ENCODE measurements at regions not wholly inside any gene's neighbourhood (a gene's known extent, or its start where the extent isn't known, plus 50 kb on each side); places are given as distances from the start of the nearest gene placed in this dataset.

DNA sequence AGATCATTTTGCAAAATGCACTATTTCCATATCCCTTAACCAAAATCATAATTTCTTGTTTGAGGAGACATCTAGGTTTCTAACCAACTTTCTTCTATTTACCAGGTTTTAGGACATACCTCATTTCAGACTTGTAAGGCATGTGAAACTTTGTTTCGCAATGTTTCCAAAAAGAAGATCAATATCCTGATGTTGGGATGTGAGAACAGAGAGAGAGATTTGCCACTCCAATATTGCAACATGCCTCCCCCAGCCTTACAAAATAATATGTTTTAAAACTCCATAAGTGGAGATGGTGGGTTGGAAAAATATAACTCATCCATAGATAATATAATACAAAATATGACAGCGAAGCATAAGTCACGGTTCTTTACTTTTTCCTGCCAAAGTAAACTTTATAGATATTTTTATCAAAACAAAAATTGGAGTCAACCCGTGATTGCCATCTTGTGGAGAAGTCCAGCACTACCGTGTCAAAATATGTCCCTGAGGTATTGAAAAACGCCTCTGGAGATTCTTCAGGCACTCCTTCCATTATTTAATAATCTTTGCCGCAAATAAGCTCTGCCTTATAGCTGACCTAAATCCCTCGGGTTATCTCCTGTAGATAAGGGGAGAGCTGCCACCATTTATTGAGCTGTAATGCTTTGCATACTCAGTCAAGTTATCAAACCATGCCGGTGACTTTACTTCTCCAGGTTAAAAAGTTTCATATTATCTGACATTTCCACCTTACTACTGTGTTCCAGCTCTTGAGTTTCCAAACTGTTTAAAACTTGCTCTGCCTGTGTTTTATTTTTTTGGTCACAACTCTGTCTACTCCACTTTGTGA is 534.2 kb downstream of the HACE1 start:
- DNase-seq (ENCODE audit: low spot score in 2 of 2) (no peak), ATAC-seq (no peak)
- Mint-ChIP-seq H3K27ac (no peak overlapping the region), H3K36me3 (no peaks in the 10 kb centered on the region), H3K9me3 (no peaks in the 10 kb centered on the region), H3K4me1 (no peaks in the 10 kb centered on the region), H3K4me3 (no peak overlapping the region)

DNA sequence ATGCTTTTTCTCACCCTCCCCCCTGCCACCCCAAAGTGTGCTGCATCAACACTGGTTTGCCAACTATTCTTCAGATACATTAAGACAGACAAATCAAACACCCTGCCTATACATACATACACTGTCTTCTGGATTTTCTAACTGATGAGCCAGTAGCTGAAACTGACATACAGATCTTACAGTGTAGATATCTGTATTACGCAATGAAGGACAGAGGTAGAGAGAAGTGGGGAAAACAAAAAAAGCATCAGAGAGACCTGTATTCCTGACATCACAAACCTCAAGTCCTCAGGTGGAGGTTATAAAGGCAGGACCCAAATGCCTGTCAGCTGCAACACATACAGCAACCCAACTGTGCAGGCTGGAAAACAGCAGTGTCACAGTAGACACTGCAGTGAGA is 535.4 kb downstream of the HACE1 start:
- no peak for ATAC-seq
- H3K9me3 Mint-ChIP-seq: no peaks in the 10 kb centered on the region

DNA sequence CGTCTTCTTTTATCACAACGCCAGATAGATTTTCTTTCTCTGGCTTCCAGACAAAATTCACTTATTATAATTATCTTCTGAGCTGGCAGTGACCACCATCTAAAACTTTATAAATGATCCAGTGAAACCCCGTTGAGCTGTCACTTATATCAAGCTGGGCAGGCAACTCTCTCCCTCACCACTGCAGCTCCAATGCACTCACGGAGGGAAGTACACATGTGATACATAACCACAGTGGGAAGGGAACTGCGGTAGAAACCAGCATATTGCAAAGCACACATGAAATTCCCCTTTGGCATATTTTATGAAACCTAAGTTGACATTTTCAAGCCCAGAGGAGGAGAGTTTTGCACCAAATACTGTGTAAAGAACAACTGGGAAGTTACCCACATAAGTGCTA is 536.9 kb downstream of the HACE1 start:
- Mint-ChIP-seq H3K4me1 (no peaks in the 10 kb centered on the region), H3K4me3 (no peak overlapping the region), H3K36me3 (no peaks in the 10 kb centered on the region), H3K9me3 (no peaks in the 10 kb centered on the region), H3K27ac (no peak overlapping the region)
- DNase-seq (ENCODE audit: low spot score in 2 of 2): no peak
- no peak for ATAC-seq

More for the DNA sequence above, 535.4 kb downstream of the HACE1 start:
- H3K4me3 Mint-ChIP-seq: no peak overlapping the region
- no peaks in the 10 kb centered on the region for H3K36me3 Mint-ChIP-seq
- no peaks in the 10 kb centered on the region for H3K4me1 Mint-ChIP-seq
- no peak overlapping the region for H3K27ac Mint-ChIP-seq
- no peak for DNase-seq (ENCODE audit: low spot score in 2 of 2)

DNA sequence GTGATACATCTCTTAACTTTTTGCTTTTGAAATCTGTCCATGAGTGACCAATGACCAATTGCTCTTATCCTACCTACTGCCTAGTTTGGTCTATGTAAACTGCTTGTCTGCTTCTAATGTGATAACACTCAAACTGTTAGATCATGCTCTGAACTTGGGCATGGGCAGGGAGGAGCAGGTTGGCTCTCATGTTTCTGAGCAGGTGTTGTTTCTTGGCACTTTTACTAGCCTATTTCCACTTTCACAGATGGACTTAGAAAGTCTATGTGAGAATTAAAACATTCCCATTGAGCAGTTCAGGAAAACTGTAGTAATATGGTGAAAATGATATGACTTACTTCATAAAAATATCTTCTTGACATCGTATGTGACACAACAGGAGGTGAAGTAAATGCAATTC is 538.4 kb downstream of the HACE1 start:
- Mint-ChIP-seq H3K4me1 (no peaks in the 10 kb centered on the region), H3K36me3 (no peaks in the 10 kb centered on the region), H3K9me3 (no peaks in the 10 kb centered on the region), H3K4me3 (no peak overlapping the region), H3K27ac (no peak overlapping the region)
- ATAC-seq (no peak), DNase-seq (ENCODE audit: low spot score in 2 of 2) (no peak)

DNA sequence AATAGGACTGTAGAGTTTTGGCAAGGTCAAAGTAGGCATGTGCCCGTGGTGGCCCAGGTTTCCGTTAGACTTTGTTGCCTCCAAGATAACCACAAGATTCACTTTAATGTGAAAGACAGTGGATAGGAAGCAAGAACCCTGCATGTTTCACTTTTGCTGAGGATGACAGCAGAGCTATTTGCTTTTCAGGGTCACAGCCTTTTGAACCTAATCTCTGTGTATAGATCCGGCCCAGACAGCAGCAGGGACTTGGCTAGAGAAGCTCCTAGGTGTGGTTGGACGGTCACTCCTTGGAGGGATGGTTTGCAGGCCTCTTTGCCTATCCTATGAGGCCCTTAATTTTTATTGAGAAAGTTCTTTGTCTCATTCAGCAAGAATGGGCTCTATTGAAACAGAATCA is 538.8 kb downstream of the HACE1 start:
- no peak for DNase-seq (ENCODE audit: low spot score in 2 of 2)
- no peaks in the 10 kb centered on the region for H3K36me3 Mint-ChIP-seq
- H3K27ac Mint-ChIP-seq: no peak overlapping the region
- H3K4me1 Mint-ChIP-seq: no peaks in the 10 kb centered on the region
- ATAC-seq: no peak
- H3K4me3 Mint-ChIP-seq: no peak overlapping the region
- H3K9me3 Mint-ChIP-seq: no peaks in the 10 kb centered on the region

DNA sequence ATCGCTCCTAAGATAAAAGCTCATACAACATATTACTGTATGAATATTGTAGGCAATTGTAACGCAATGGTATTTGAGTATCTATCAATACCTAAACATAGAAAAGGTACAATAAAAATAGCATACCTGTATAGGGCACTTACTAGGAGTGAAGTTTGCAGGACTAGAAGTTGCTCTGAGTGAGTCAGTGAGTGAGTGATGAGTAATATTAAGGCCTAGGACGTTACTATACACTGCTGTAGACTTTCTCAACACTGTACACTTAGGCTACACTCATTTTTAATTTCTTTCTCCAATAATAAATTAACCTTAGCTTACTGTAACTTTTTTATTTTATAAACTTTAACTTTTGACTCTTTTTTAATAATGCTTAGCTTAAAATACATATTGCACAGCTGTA is 546.9 kb downstream of the HACE1 start:
- H3K9me3 Mint-ChIP-seq: no peaks in the 10 kb centered on the region
- H3K4me3 Mint-ChIP-seq: no peak overlapping the region

DNA sequence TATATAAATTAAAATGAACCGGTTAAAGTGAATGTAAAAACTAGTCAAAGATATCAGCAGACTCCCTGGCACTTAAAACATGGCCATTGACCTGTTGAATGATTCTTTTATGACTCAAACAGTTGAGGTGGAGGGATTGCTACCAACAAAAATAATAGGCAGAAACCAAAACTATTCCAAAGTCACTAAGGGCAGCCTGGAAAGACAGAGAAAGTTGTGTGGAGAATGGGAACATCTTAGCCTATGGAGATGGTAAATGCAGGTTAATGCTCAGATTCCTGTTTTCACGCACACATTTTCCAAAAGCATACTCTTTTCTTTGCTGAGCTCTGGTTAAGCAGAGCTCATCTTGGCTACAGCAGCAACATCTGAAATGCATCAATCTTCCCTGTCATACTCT is 553.5 kb downstream of the HACE1 start:
- Mint-ChIP-seq H3K4me3 (no peak overlapping the region), H3K9me3 (no peaks in the 10 kb centered on the region), H3K27ac (no peak overlapping the region), H3K36me3 (no peaks in the 10 kb centered on the region), H3K4me1 (no peaks in the 10 kb centered on the region)
- DNase-seq (ENCODE audit: low spot score in 2 of 2) (no peak), ATAC-seq (no peak)

More for the DNA sequence above, 546.9 kb downstream of the HACE1 start:
- DNase-seq (ENCODE audit: low spot score in 2 of 2) (no peak), ATAC-seq (no peak)
- no peaks in the 10 kb centered on the region for H3K36me3 Mint-ChIP-seq
- no peaks in the 10 kb centered on the region for H3K4me1 Mint-ChIP-seq
- no peak overlapping the region for H3K27ac Mint-ChIP-seq

DNA sequence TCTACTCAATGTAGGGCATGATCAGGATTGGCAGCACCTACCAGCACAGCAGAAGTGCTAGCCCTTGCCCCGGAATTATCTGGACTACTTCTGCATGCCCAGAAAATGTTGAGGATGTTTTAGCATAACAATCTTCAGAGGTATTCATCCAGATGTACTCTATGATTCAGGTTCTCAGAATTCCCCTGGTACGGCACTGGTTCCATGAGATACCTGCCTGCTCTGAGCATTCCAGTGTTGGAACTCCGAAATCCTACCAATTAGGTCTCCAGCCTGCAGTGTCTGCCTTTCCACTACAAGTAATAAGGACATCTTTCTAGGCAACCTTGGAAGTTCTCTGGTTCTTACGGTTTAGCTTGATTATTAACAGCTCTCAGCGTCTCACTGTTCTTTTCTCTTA is 554.5 kb downstream of the HACE1 start:
- Mint-ChIP-seq H3K4me1 (no peaks in the 10 kb centered on the region), H3K27ac (no peak overlapping the region), H3K4me3 (no peak overlapping the region), H3K9me3 (no peaks in the 10 kb centered on the region), H3K36me3 (no peaks in the 10 kb centered on the region)
- DNase-seq (ENCODE audit: low spot score in 2 of 2): no peak
- ATAC-seq: no peak

DNA sequence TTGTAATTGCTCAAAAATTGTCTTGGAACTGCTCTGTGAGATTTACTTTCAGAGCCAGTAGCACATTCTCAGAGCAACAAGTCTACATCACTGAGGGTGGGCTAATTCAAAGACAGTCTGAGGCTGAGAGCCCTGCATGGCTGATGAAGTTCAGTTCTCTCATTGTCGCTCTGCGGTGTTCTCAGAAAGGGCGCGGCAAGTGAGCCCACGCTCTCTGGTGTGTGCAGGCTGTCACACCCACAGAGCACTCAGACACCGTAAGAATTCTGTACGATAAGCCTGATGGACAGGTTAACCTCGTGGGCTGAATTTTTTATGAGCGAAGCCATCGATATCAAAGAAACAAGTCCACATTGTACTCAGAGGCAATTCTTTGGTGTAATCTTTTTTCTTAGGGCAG is 557.8 kb downstream of the HACE1 start:
- H3K27ac Mint-ChIP-seq: no peak overlapping the region
- no peaks in the 10 kb centered on the region for H3K4me1 Mint-ChIP-seq
- no peak for ATAC-seq
- H3K9me3 Mint-ChIP-seq: no peaks in the 10 kb centered on the region
- no peak for DNase-seq (ENCODE audit: low spot score in 2 of 2)
- no peaks in the 10 kb centered on the region for H3K36me3 Mint-ChIP-seq
- H3K4me3 Mint-ChIP-seq: no peak overlapping the region

DNA sequence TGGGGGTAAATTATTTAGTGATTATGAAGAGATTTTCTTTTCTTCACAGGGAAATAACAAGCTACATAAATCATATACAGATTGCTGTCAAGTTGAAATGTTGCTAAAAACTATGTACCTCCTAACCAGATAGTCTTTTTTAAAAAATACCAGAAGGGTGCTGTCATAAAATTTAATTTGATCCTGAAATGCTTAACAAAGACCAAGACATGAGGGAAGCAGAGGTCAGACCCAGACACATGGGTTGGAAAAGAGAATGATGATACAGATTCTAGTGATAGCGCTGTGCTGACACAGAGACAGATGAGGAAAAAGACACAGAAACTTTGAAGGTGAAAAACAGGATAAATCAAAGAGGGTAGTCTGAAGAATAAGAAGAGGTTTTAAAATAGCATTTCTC is 573.1 kb downstream of the HACE1 start:
- Mint-ChIP-seq H3K4me3 (no peak overlapping the region), H3K4me1 (no peaks in the 10 kb centered on the region), H3K27ac (no peak overlapping the region), H3K9me3 (no peaks in the 10 kb centered on the region), H3K36me3 (no peaks in the 10 kb centered on the region)
- DNase-seq (ENCODE audit: low spot score in 2 of 2) (no peak), ATAC-seq (no peak)

DNA sequence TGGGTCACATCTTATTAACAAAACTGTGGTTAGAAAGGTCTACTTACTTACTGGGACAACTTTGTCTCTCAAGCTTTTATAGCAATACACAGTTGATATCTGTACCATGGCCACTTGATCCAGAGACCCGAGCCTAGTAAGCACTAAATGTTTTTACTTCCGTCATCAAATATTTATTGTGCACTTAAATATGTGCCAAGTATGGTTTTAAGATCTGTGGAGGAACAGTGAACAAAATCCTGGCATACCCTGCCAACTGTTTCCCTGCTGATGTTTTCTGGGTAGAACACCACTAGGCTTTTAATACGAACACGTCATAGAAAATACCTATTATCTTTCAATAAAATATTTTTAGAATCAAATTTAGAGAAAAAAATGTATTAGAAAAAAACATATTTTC is 574.8 kb downstream of the HACE1 start:
- Mint-ChIP-seq H3K4me1 (no peaks in the 10 kb centered on the region), H3K27ac (no peak overlapping the region), H3K36me3 (no peaks in the 10 kb centered on the region), H3K9me3 (no peaks in the 10 kb centered on the region), H3K4me3 (no peak overlapping the region)
- ATAC-seq: no peak
- DNase-seq (ENCODE audit: low spot score in 2 of 2): no peak

DNA sequence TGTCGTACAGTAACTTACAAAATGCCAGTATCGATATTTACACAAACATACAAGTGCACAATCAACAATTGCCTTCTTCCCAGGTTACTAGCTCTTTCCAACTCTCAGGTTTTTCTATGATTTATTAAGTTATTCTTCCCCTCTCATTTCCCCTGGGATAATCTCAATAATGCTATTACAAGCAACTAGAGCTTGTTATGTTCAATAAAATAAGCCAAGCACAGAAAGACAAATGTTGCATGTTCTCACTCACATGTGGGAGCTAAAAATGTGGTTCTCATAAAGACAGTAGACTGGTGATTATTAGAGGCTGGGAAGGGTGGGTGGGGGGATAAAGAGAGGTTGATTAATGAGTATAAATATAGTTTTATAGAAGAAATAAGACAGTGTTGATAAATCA is 577.1 kb downstream of the HACE1 start:
- no peaks in the 10 kb centered on the region for H3K9me3 Mint-ChIP-seq
- peaks cover 8% of the 10 kb centered on the region for H3K4me1 Mint-ChIP-seq
- no peak for DNase-seq (ENCODE audit: low spot score in 2 of 2)
- no peak for ATAC-seq
- no peak overlapping the region for H3K27ac Mint-ChIP-seq
- H3K36me3 Mint-ChIP-seq: no peaks in the 10 kb centered on the region
- H3K4me3 Mint-ChIP-seq: no peak overlapping the region

DNA sequence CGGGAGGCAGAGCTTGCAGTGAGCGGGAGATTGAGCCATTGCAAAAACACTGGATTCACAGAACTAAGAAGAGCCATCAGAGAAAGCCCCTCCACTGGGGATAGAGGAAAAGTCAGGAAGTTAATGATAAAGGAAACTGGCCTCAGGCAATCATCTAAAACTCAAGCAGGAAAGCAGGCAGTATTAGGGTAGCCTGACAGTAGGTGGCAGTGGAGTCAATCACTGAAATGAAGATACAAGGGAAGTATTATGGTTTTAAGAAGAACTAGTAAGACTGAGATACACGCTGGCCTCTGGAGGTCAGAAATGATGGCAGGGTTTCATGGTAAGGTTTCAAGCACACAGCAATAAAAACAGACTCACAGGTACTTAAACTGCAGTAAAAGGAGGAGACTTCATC is 578.3 kb downstream of the HACE1 start:
- peak; percentile 37 for ATAC-seq
- no peak overlapping the region for H3K4me3 Mint-ChIP-seq

DNA sequence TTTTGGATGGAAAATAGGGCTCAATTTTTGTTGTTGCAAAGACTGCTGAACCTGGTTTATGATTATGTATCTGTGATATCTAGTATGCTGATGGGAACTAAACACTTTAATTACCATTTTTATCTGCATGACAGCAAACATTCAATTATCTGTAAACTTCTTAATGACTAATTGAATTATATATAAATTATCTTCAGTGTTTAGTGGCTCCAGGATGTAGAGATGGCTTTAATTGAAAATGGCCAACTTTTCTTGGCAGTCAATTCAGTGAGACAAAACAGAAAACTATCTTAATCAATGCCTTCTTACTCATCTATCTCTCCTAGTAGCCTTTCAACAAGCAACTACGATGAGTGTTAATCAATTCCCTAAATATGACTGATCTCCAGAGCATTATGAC is 591.3 kb downstream of the HACE1 start:
- Mint-ChIP-seq H3K4me3 (no peak overlapping the region), H3K27ac (no peak overlapping the region), H3K36me3 (no peaks in the 10 kb centered on the region), H3K4me1 (no peaks in the 10 kb centered on the region), H3K9me3 (peaks cover 3% of the 10 kb centered on the region)
- ATAC-seq: no peak
- DNase-seq (ENCODE audit: low spot score in 2 of 2): no peak

More for the DNA sequence above, 578.3 kb downstream of the HACE1 start:
- Mint-ChIP-seq H3K36me3 (no peaks in the 10 kb centered on the region), H3K4me1 (peaks cover 8% of the 10 kb centered on the region), H3K27ac (no peak overlapping the region), H3K9me3 (peaks cover 3% of the 10 kb centered on the region)
- no peak for DNase-seq (ENCODE audit: low spot score in 2 of 2)

DNA sequence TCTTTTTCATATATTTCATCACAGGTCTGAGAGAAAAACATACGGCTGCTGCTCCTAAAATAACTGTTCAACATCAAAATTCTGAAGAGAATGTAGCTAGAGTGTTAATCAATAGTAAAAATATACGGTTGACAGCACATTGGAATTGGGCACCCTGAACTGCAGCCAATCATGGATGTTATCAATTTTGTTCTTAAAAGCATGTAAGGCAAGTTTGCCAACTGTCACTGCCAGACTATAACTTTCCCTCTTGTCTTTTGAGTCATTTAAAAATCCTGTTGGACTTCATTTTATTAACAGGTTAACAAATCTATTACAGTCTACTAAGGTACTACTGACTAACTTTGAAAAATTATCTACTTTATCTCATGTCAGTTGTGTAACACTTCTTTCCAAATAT is 592.8 kb downstream of the HACE1 start:
- Mint-ChIP-seq H3K27ac (no peak overlapping the region), H3K4me3 (no peak overlapping the region), H3K4me1 (no peaks in the 10 kb centered on the region), H3K36me3 (no peaks in the 10 kb centered on the region), H3K9me3 (peaks cover 3% of the 10 kb centered on the region)
- no peak for ATAC-seq
- DNase-seq (ENCODE audit: low spot score in 2 of 2): no peak

DNA sequence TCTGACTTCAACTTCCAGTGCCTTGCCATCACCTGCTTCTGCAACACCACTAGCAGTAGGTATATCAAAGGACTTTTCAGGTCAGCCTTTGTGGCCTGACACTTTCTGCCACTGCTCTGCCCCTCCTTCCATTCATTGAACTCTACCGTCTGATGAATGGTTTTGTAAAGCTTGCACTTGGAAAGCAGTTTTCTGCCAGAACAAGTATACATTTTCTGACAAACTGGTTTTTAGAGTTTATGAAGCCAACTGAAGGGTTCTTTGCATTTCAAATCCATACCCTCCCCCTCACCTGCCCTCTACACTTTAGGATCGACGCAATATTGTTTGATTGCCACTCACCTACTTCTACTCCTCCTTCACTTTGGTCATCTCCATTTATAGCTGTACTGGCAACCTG is 603.1 kb downstream of the HACE1 start:
- no peak overlapping the region for H3K27ac Mint-ChIP-seq
- ATAC-seq: no peak

DNA sequence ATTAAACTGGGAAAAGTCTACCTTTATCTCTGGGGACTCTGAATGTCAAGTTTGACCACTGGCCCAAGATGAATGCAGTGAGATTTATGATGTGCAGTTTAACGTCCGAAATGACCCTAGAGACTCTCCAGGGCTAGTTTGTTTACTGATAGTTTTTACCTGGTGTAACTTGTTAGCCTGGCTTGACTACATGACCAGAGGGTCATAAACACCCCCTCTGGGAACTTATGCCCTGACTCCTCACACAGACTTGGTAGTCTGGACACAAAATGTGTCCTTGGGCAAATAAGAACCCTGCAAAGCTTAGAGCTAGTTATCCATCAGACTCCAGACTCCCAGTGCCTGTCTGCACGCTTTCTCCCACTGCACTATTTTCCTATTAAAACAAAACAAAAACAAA is 606.5 kb downstream of the HACE1 start:
- H3K4me1 Mint-ChIP-seq: no peaks in the 10 kb centered on the region
- no peak overlapping the region for H3K27ac Mint-ChIP-seq
- ATAC-seq: no peak
- H3K9me3 Mint-ChIP-seq: peaks cover 4% of the 10 kb centered on the region
- DNase-seq (ENCODE audit: low spot score in 2 of 2): no peak
- H3K4me3 Mint-ChIP-seq: no peak overlapping the region
- H3K36me3 Mint-ChIP-seq: no peaks in the 10 kb centered on the region

More for the DNA sequence above, 603.1 kb downstream of the HACE1 start:
- no peaks in the 10 kb centered on the region for H3K36me3 Mint-ChIP-seq
- DNase-seq (ENCODE audit: low spot score in 2 of 2): no peak
- no peak overlapping the region for H3K4me3 Mint-ChIP-seq
- H3K4me1 Mint-ChIP-seq: no peaks in the 10 kb centered on the region
- peaks cover 4% of the 10 kb centered on the region for H3K9me3 Mint-ChIP-seq
